Natural killer cell (primary cell): ENCODE measurements at regions not wholly inside any gene's neighbourhood (a gene's known extent, or its start where the extent isn't known, plus 50 kb on each side); places are given as distances from the start of the nearest gene placed in this dataset.
"Not testable (repeated sequence)": the region's sequence is repeated elsewhere in the genome, so short reads cannot be mapped to it uniquely, and the experiment has no call there.

Source experiments
- ATAC-seq, 3 donors: fragments of 150-1000 bp in 2 of 3; fragments of 200-7000 bp in 1 of 3; cut with Tn5 transposase; 1 replicate in 1 of 3; 2 replicates in 2 of 3; pipeline ENCODE4 v1.10.0; 2021; ENCODE audit warnings: mild to moderate bottlenecking in 2 of 3, moderate library complexity in 2 of 3
- DNase-seq, 2 donors: peaks; one replicate each; pipeline versions ENCODE4 v3.0.0 to v3.0.0-alpha.2; 2013 to 2021; ENCODE audit warnings: mixed read lengths in 1 of 2
- H3K27ac ChIP-seq: one replicate; pipeline ENCODE4 v1.5.1; 2013; ENCODE audit warnings: mild to moderate bottlenecking, low read length
- H3K27me3 ChIP-seq: one replicate; pipeline ENCODE4 v1.6.1; 2013; ENCODE audit warnings: low read length; ENCODE audit not compliant: control insufficient read depth, insufficient read depth
- H3K36me3 ChIP-seq: one replicate; pipeline ENCODE4 v1.6.1; 2013; ENCODE audit warnings: low read length; ENCODE audit not compliant: control insufficient read depth, insufficient read depth
- H3K4me1 ChIP-seq: one replicate; pipeline ENCODE4 v1.6.1; 2013; ENCODE audit warnings: low read length; ENCODE audit not compliant: control insufficient read depth, insufficient read depth
- H3K4me3 ChIP-seq: one replicate; pipeline ENCODE4 v1.5.1; 2013; ENCODE audit warnings: low read length
- H3K9me3 ChIP-seq: one replicate; pipeline ENCODE4 v1.6.1; 2013; ENCODE audit warnings: low read length; ENCODE audit not compliant: control insufficient read depth, insufficient read depth
- H3K27ac Mint-ChIP-seq, 2 donors: one replicate each; pipeline ENCODE4 v1.8.0; 2022; ENCODE audit warnings: mild to moderate bottlenecking in 2 of 2, mixed read lengths in 2 of 2, moderate library complexity in 1 of 2
- H3K27me3 Mint-ChIP-seq, 2 donors: one replicate each; pipeline ENCODE4 v1.8.0; 2022; ENCODE audit warnings: low read depth in 2 of 2, mixed read lengths in 2 of 2
- H3K36me3 Mint-ChIP-seq: one replicate; pipeline ENCODE4 v1.8.0; 2022; ENCODE audit warnings: mixed read lengths
- H3K4me1 Mint-ChIP-seq, 2 donors: one replicate each; pipeline ENCODE4 v1.8.0; 2022; ENCODE audit warnings: mixed read lengths in 2 of 2
- H3K4me3 Mint-ChIP-seq: one replicate; pipeline ENCODE4 v1.8.0; 2022; ENCODE audit warnings: mild to moderate bottlenecking, moderate library complexity, mixed read lengths
- H3K9me3 Mint-ChIP-seq, 2 donors: one replicate each; pipeline ENCODE4 v1.8.0; 2022; ENCODE audit warnings: mixed read lengths in 2 of 2
- CTCF ChIP-seq: fragments of 200-600 bp; IDR thresholded peaks from one replicate; pipeline ENCODE4 v1.8.0; 2022; ENCODE audit warnings: antibody characterized with exemption
- WGBS: methylation state at CpG from one replicate; pipeline ENCODE4 v1.1.7; 2013; ENCODE audit warnings: missing lambda C conversion rate; ENCODE audit not compliant: insufficient coverage; 5-methylcytosine and 5-hydroxymethylcytosine counted together
- intact Hi-C: fragments of 100-400 bp; cut with micrococcal nuclease; formaldehyde crosslinking; loops from one replicate; pipeline ENCODE4 v1.14.2; 2022

- no peak for DNase-seq
- Mint-ChIP-seq H3K27ac (no peak overlapping the region), H3K4me3 (no peak overlapping the region), H3K9me3 (peaks cover 0 to 2% of the 10 kb centered on the region in 2 donors), H3K4me1 (no peaks in the 10 kb centered on the region), H3K27me3 (no peaks in the 10 kb centered on the region), H3K36me3 (no peaks in the 10 kb centered on the region)
- 44% methylated on average over 1 of the region's 1 CpG for WGBS
- ATAC-seq: no peak
- no peaks in the 10 kb centered on the region for H3K36me3 ChIP-seq
- intact Hi-C loops: no loop called here
- H3K4me3 ChIP-seq: no peak overlapping the region
- no peaks in the 10 kb centered on the region for H3K9me3 ChIP-seq
- H3K27me3 ChIP-seq: no peaks in the 10 kb centered on the region
- H3K4me1 ChIP-seq: no peaks in the 10 kb centered on the region
- H3K27ac ChIP-seq: no peak overlapping the region
- no peak for TF ChIP-seq CTCF
Measured at GRCh38 chr2:225806105-225806504, 406.6 kb downstream of the NYAP2 start.

- H3K4me1 Mint-ChIP-seq, H3K4me3 ChIP-seq, H3K27ac ChIP-seq, H3K27me3 ChIP-seq, H3K9me3 Mint-ChIP-seq, H3K36me3 Mint-ChIP-seq, intact Hi-C loops, H3K4me1 ChIP-seq, H3K9me3 ChIP-seq, ATAC-seq, DNase-seq, H3K27ac Mint-ChIP-seq, H3K4me3 Mint-ChIP-seq, H3K27me3 Mint-ChIP-seq, H3K36me3 ChIP-seq: not testable (repeated sequence)
- WGBS: 71% methylated on average over 1 of the region's 1 CpG
Measured at GRCh38 chr2:225802076-225802475, 402.6 kb downstream of the NYAP2 start.

GRCh38 chr2:225797394-225797793 lies 397.9 kb downstream of the NYAP2 start:
- H3K4me1 Mint-ChIP-seq: no peaks in the 10 kb centered on the region
- no peak overlapping the region for H3K27ac Mint-ChIP-seq

GRCh38 chr2:225794652-225795400 lies 395.3 kb downstream of the NYAP2 start:
- Mint-ChIP-seq H3K27ac (no peak overlapping the region), H3K27me3 (no peaks in the 10 kb centered on the region), H3K36me3 (no peaks in the 10 kb centered on the region), H3K4me1 (no peaks in the 10 kb centered on the region), H3K4me3 (no peak overlapping the region), H3K9me3 (no peaks in the 10 kb centered on the region)
- TF ChIP-seq CTCF: no peak
- ATAC-seq: no peak
- no peaks in the 10 kb centered on the region for H3K27me3 ChIP-seq
- H3K4me3 ChIP-seq: no peak overlapping the region
- no peaks in the 10 kb centered on the region for H3K9me3 ChIP-seq
- H3K27ac ChIP-seq: no peak overlapping the region
- no peaks in the 10 kb centered on the region for H3K4me1 ChIP-seq
- intact Hi-C loops: no loop called here
- WGBS: 90% methylated on average over 2 of the region's 2 CpGs
- no peak for DNase-seq
- no peaks in the 10 kb centered on the region for H3K36me3 ChIP-seq

More at GRCh38 chr2:225797394-225797793, 397.9 kb downstream of the NYAP2 start:
- Histone ChIP-seq H3K4me3 (no peak overlapping the region), H3K36me3 (no peaks in the 10 kb centered on the region), H3K27me3 (no peaks in the 10 kb centered on the region), H3K27ac (no peak overlapping the region), H3K9me3 (no peaks in the 10 kb centered on the region), H3K4me1 (no peaks in the 10 kb centered on the region)
- intact Hi-C loops: no loop called here
- H3K4me3 Mint-ChIP-seq: no peak overlapping the region
- TF ChIP-seq CTCF: no peak
- no peaks in the 10 kb centered on the region for H3K27me3 Mint-ChIP-seq
- no peak for ATAC-seq
- H3K36me3 Mint-ChIP-seq: no peaks in the 10 kb centered on the region
- DNase-seq: no peak
- H3K9me3 Mint-ChIP-seq: peaks cover 2 to 3% of the 10 kb centered on the region in 2 donors
- 88% methylated on average over 1 of the region's 2 CpGs for WGBS
